C4-2B (cell line): ENCODE measurements at regions not wholly inside any gene's neighbourhood (a gene's known extent, or its start where the extent isn't known, plus 50 kb on each side); places are given as distances from the start of the nearest gene placed in this dataset.

ENCODE experiments used
- ZFX ChIP-seq: fragments of 450-650 bp; IDR thresholded peaks from 2 replicates; pipeline ENCODE4 v1.6.1; 2017
- TF ChIP-seq, protein P1 (sequence below): fragments of 450-650 bp; conservative IDR thresholded peaks from 2 replicates; pipeline ENCODE4 v1.5.1; 2017; ENCODE audit warnings: mild to moderate bottlenecking

DNA sequence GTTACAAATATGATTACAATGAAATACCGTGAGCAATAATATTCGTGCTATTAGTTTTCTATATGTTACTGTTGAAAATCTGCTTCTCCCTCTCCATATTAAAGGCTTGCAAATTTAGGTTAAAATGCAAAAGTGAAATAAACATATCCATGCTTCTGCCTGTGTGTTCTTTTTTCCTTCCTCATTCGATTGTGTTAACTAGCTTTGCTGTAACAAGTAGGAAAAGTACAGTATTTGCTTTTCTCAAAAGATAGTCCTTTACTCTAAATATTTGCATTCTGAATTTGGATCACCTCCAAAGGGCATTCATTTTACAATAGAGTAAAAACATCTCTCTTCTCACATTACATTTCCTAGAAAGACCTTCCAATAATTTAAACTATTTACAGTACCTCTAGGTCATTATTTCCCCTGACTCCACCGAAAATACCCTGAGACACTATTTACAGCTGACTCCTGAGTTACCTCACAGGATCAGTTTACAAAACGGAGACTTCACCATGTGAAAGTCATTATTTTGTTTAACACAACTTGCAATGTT, 835.0 kb upstream of the FANCL start:
- TF ChIP-seq, protein P1, sequence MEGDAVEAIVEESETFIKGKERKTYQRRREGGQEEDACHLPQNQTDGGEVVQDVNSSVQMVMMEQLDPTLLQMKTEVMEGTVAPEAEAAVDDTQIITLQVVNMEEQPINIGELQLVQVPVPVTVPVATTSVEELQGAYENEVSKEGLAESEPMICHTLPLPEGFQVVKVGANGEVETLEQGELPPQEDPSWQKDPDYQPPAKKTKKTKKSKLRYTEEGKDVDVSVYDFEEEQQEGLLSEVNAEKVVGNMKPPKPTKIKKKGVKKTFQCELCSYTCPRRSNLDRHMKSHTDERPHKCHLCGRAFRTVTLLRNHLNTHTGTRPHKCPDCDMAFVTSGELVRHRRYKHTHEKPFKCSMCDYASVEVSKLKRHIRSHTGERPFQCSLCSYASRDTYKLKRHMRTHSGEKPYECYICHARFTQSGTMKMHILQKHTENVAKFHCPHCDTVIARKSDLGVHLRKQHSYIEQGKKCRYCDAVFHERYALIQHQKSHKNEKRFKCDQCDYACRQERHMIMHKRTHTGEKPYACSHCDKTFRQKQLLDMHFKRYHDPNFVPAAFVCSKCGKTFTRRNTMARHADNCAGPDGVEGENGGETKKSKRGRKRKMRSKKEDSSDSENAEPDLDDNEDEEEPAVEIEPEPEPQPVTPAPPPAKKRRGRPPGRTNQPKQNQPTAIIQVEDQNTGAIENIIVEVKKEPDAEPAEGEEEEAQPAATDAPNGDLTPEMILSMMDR = no peak
- no peak for TF ChIP-seq ZFX
